Smooth muscle cell (in vitro differentiated cells): ENCODE measurements at regions not wholly inside any gene's neighbourhood (a gene's known extent, or its start where the extent isn't known, plus 50 kb on each side); places are given as distances from the start of the nearest gene placed in this dataset.

ENCODE experiments used
- DNase-seq: peaks from one replicate; lab custom pipeline; 2025; ENCODE audit not compliant: unreplicated experiment; lab: John Stamatoyannopoulos, UW
- H2AFZ ChIP-seq: fragments of 200-600 bp; sonication (generic); 2 replicates; pipeline ENCODE4 v1.6.0; 2016; ENCODE audit warnings: antibody characterized with exemption, low read depth, mild to moderate bottlenecking
- H3F3A ChIP-seq: fragments of 200-600 bp; sonication (generic); 2 replicates; pipeline ENCODE4 v1.6.0; 2017; ENCODE audit warnings: antibody characterized with exemption, low read depth
- H3K27ac ChIP-seq: fragments of 200-600 bp; sonication (generic); 2 replicates; pipeline ENCODE4 v1.5.1; 2016; ENCODE audit warnings: low read depth, mild to moderate bottlenecking
- H3K27me3 ChIP-seq: fragments of 200-600 bp; sonication (generic); 2 replicates; pipeline ENCODE4 v1.6.1; 2016; ENCODE audit warnings: low read depth, mild to moderate bottlenecking
- H3K36me3 ChIP-seq: fragments of 200-600 bp; sonication (generic); 2 replicates; pipeline ENCODE4 v1.5.1; 2016; ENCODE audit warnings: low read depth
- H3K4me1 ChIP-seq: fragments of 200-600 bp; sonication (generic); 2 replicates; pipeline ENCODE4 v1.5.1; 2016; ENCODE audit warnings: low read depth
- H3K4me2 ChIP-seq: fragments of 200-600 bp; sonication (generic); 2 replicates; pipeline ENCODE4 v1.6.0; 2016; ENCODE audit warnings: mild to moderate bottlenecking
- H3K4me3 ChIP-seq: fragments of 200-600 bp; sonication (generic); 2 replicates; pipeline ENCODE4 v1.5.1; 2016; ENCODE audit warnings: mild to moderate bottlenecking
- H3K79me2 ChIP-seq: fragments of 200-600 bp; sonication (generic); 2 replicates; pipeline ENCODE4 v1.6.0; 2016; ENCODE audit warnings: low read depth, mild to moderate bottlenecking
- H3K9ac ChIP-seq: fragments of 200-600 bp; sonication (generic); 2 replicates; pipeline ENCODE4 v1.6.0; 2016; ENCODE audit warnings: low read depth
- H3K9me3 ChIP-seq: fragments of 200-600 bp; sonication (generic); replicated peaks from 2 replicates; pipeline ENCODE4 v1.5.1; 2016; ENCODE audit warnings: low read depth
- H4K20me1 ChIP-seq: fragments of 200-600 bp; sonication (generic); 2 replicates; pipeline ENCODE4 v1.6.0; 2016; ENCODE audit warnings: low read depth
- WGBS: methylation state at CpG from one replicate; pipeline ENCODE4 v1.1.7; 2016; ENCODE audit warnings: low lambda C conversion rate; 5-methylcytosine and 5-hydroxymethylcytosine counted together
- TF ChIP-seq, protein P1 (sequence below): fragments of 200-600 bp; sonication (generic); IDR thresholded peaks from 2 replicates; pipeline ENCODE4 v1.5.1; 2017; ENCODE audit warnings: borderline replicate concordance, mild to moderate bottlenecking, antibody characterized with exemption; ENCODE audit not compliant: insufficient read depth, poor library complexity, severe bottlenecking

DNA sequence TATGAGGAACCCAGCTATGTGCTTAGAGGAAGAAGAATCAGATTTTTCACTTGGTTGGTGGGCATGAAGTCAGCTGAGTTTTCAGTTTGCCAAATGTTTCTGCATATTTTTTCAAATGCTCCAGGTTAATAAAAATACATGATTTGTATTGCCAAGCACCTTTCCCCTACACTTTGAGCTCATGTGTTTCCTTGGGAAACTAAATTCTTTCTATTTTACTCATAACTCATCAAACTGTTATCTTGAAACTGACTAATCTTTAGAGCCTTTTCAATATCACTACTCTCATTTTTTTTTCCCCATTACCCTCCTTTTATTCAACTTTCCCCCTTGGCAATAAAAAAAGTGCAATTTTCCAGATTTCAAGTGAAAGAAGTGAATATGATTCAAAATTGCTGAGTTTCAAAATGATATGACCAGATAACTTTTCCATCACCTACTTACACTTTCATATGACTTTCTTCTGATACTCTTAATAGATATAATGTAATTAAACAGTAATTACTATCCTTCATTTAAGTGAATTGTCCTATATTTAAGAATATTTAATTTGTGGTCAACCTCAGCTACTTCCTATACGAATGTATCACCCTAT, 91.9 kb upstream of the SOX6 start:
- DNase-seq = no peak
- H3K27me3 ChIP-seq = no peaks in the 10 kb centered on the region
- no peaks in the 10 kb centered on the region for H3K36me3 ChIP-seq
- H3K9me3 ChIP-seq = no peaks in the 10 kb centered on the region
- no peak overlapping the region for H3K4me2 ChIP-seq
- TF ChIP-seq, protein P1, sequence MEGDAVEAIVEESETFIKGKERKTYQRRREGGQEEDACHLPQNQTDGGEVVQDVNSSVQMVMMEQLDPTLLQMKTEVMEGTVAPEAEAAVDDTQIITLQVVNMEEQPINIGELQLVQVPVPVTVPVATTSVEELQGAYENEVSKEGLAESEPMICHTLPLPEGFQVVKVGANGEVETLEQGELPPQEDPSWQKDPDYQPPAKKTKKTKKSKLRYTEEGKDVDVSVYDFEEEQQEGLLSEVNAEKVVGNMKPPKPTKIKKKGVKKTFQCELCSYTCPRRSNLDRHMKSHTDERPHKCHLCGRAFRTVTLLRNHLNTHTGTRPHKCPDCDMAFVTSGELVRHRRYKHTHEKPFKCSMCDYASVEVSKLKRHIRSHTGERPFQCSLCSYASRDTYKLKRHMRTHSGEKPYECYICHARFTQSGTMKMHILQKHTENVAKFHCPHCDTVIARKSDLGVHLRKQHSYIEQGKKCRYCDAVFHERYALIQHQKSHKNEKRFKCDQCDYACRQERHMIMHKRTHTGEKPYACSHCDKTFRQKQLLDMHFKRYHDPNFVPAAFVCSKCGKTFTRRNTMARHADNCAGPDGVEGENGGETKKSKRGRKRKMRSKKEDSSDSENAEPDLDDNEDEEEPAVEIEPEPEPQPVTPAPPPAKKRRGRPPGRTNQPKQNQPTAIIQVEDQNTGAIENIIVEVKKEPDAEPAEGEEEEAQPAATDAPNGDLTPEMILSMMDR = no peak
- H3K27ac ChIP-seq = no peak overlapping the region
- H3K79me2 ChIP-seq = no peaks in the 10 kb centered on the region
- H3F3A ChIP-seq = peaks cover 3% of the 10 kb centered on the region
- 87% methylated on average over 1 of the region's 1 CpG for WGBS
- no peak overlapping the region for H3K4me3 ChIP-seq
- H3K4me1 ChIP-seq = no peaks in the 10 kb centered on the region
- no peak overlapping the region for H2AFZ ChIP-seq
- H4K20me1 ChIP-seq = no peaks in the 10 kb centered on the region
- H3K9ac ChIP-seq = no peak overlapping the region

DNA sequence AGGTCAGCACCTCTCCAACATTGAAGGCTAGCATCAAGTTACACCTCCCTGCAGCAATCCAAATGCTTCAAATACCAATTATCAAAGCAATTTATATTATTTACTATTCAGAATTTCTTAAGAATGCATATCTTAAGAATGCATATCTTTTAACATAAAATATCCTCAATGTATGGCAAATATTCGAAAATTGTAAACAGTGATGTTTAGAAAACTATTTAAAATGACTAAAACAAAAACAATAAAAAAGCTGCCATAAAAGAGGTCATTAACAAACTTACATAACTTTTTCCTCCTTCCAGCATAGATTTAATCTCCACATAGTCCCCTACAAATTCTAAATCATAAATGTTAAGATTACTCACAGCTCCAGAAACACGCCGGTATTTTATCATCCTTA, 85.1 kb upstream of the SOX6 start:
- H3K9ac ChIP-seq = no peak overlapping the region
- H3K27ac ChIP-seq = no peak overlapping the region
- H3K79me2 ChIP-seq = peaks cover 2% of the 10 kb centered on the region
- TF ChIP-seq, protein P1 = no peak
- no peaks in the 10 kb centered on the region for H3F3A ChIP-seq
- H3K36me3 ChIP-seq = no peaks in the 10 kb centered on the region
- WGBS = 75% methylated on average over 3 of the region's 3 CpGs
- H3K4me3 ChIP-seq = no peak overlapping the region
- no peaks in the 10 kb centered on the region for H3K9me3 ChIP-seq
- H2AFZ ChIP-seq = no peak overlapping the region
- H3K27me3 ChIP-seq = no peaks in the 10 kb centered on the region
- H3K4me1 ChIP-seq = no peaks in the 10 kb centered on the region
- no peaks in the 10 kb centered on the region for H4K20me1 ChIP-seq
- H3K4me2 ChIP-seq = no peak overlapping the region
- DNase-seq = no peak

DNA sequence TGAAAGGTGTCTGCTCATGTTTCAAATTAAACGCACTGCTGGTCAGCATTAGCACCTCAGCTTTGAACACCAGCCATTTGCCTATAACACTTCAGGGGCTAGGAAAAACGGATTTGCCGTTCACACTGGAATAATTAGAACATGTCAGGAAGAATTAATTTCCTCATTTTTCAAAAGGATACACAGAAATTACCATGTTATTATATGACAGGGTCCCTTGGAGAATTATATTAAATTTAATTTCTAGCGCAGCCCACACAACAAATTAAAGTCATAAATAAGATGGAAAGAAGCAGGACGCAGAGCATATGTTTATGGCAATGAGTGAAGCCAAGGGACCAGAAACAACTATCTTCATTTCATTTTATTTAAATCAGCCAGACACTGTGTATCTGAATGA, 83.8 kb upstream of the SOX6 start:
- WGBS = 94% methylated on average over 5 of the region's 5 CpGs

More for the DNA sequence above, 83.8 kb upstream of the SOX6 start:
- no peaks in the 10 kb centered on the region for H3K4me1 ChIP-seq
- no peaks in the 10 kb centered on the region for H4K20me1 ChIP-seq
- H3K36me3 ChIP-seq = no peaks in the 10 kb centered on the region
- no peaks in the 10 kb centered on the region for H3F3A ChIP-seq
- no peak overlapping the region for H2AFZ ChIP-seq
- H3K27ac ChIP-seq = no peak overlapping the region
- H3K4me2 ChIP-seq = no peak overlapping the region
- DNase-seq = no peak
- H3K4me3 ChIP-seq = no peak overlapping the region
- no peaks in the 10 kb centered on the region for H3K9me3 ChIP-seq
- no peak overlapping the region for H3K9ac ChIP-seq
- TF ChIP-seq, protein P1 = no peak
- peaks cover 2% of the 10 kb centered on the region for H3K79me2 ChIP-seq
- no peaks in the 10 kb centered on the region for H3K27me3 ChIP-seq
